Skeletal muscle cell (primary cell): ENCODE measurements at regions not wholly inside any gene's neighbourhood (a gene's known extent, or its start where the extent isn't known, plus 50 kb on each side); places are given as distances from the start of the nearest gene placed in this dataset.
"Not testable (repeated sequence)": the region's sequence is repeated elsewhere in the genome, so short reads cannot be mapped to it uniquely, and the experiment has no call there.

Experiments
- DNase-seq: peaks from one replicate; pipeline ENCODE4 v3.0.0-alpha.2; 2010; ENCODE audit warnings: low read depth
- H3K4me3 ChIP-seq: 2 replicates; pipeline ENCODE4 v1.5.1; 2011; ENCODE audit warnings: low read depth, mild to moderate bottlenecking, control low read depth, low read length, moderate library complexity

DNA sequence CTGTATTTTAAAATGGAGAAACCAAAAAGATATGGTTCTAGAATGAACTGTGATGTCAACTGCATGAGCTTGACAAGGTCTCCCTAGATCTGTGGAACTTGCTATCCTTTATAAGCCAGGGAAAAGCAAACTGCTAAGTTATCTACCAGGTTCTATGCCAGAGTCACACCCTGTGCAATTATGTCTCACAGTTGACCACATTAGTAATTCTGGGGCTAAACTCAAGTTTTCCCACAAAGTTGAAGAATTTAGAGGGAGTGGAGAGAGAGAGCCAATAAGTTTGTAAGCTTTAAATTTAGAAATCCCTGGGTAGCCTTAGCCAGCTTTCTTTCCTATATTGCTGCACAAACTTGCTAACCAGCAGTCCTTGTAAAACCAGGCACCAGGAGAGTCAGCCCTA is 407.0 kb upstream of the SASH1 start:
- no peak for DNase-seq
- H3K4me3 ChIP-seq, result no peak overlapping the region

- DNase-seq, result no peak
- no peak overlapping the region for H3K4me3 ChIP-seq
These were observed 405.8 kb upstream of the SASH1 start for GRCh38 chr6:147936703-147937470.

GRCh38 chr6:147941143-147941542 is 401.5 kb upstream of the SASH1 start:
- DNase-seq, result no peak
- no peak overlapping the region for H3K4me3 ChIP-seq

DNA sequence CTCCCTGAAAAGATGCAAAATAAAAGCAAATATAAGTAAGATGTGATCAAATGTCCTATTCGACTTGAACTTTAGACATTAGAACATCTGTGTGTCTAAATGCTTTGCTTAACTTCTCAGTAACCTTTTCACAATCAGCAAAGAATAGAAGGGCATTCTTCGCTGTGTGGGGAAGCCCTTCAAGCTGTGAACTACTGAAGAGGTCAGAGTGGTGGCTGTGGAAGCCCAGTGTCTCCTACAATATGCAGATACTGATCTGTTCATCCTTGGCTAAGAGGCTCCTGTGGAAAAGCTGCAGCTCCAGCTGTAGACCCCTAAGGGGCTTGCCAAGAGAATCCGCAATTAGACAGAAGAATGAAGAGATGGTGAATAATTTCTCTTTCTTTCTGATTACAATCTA is 400.3 kb upstream of the SASH1 start:
- no peak overlapping the region for H3K4me3 ChIP-seq
- DNase-seq, result no peak

GRCh38 chr6:147944122-147944521 is 398.5 kb upstream of the SASH1 start:
- DNase-seq, result no peak
- no peak overlapping the region for H3K4me3 ChIP-seq

DNA sequence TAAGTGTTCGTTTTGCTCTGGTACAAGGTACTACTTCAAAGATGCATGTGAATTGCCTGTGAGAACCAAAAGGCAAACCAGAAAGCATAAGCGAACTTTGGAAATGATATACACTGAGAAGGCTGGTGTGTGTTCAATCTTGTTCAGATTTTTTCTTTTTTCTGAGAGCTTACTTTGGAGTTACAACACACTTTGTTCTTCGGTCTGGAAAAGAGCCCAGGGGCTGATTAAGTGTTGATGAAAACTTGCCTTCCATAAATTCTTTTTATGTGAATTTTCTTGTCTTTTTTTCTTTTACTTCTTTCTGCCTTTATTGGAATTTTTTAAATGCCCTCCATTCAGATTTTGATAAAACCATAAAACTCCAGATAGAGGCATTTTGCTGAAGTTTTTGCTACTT is 395.1 kb upstream of the SASH1 start:
- no peak for DNase-seq
- no peak overlapping the region for H3K4me3 ChIP-seq

- no peak overlapping the region for H3K4me3 ChIP-seq
- DNase-seq, result no peak
These were observed 392.5 kb upstream of the SASH1 start for GRCh38 chr6:147949981-147950622.

DNA sequence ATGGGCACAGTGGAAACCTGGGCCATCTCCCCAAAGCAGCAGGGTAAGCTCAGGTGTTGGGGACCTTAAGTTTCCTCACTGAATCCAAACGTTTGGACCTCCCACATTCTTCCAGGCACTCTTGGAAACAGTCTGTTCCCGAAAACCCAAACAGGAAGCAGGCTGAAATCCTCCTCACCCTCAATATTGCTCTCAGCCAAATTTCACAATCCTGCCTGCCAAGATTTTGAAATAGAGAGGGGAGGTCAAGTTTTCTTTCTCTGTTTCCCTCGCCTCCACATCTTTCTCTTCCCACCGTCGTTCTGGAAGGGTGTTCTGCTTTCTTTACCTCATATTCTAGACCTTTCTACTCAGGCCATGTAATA is 392.0 kb upstream of the SASH1 start:
- no peak overlapping the region for H3K4me3 ChIP-seq
- DNase-seq, result peak; percentile 61

GRCh38 chr6:147951726-147952125 is 390.9 kb upstream of the SASH1 start:
- H3K4me3 ChIP-seq, result no peak overlapping the region

GRCh38 chr6:147954938-147955337 is 387.7 kb upstream of the SASH1 start:
- DNase-seq, result no peak
- no peak overlapping the region for H3K4me3 ChIP-seq

More at GRCh38 chr6:147951726-147952125, 390.9 kb upstream of the SASH1 start:
- no peak for DNase-seq

DNA sequence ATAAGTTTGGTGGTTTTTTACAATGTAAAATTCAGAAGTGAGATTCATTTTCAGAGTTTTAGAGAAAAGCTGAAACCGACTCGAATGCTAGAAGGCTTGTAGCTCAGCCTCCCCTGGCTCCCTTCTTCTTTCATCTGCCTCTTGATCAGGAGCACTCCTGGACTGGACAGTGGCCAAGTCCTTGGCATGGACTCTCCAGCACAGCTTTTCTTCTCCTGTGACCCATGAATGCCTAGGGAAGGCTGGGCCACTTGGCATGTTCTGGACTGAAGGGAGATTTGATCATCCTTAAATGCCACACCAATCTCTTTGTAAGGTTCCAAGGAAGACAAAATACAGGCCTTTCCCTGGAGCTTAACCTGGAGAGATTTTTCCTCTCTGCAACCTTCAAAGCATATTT is 384.0 kb upstream of the SASH1 start:
- DNase-seq, result no peak
- H3K4me3 ChIP-seq, result no peak overlapping the region

- H3K4me3 ChIP-seq, result no peak overlapping the region
These were observed 381.0 kb upstream of the SASH1 start for GRCh38 chr6:147961481-147962141.

GRCh38 chr6:147965448-147965847 is 377.2 kb upstream of the SASH1 start:
- H3K4me3 ChIP-seq, DNase-seq: not testable (repeated sequence)

More at GRCh38 chr6:147961481-147962141, 381.0 kb upstream of the SASH1 start:
- DNase-seq, result no peak

GRCh38 chr6:147970970-147971369 is 371.7 kb upstream of the SASH1 start:
- DNase-seq, result no peak
- no peak overlapping the region for H3K4me3 ChIP-seq

GRCh38 chr6:147972448-147972847 is 370.2 kb upstream of the SASH1 start:
- H3K4me3 ChIP-seq, result no peak overlapping the region
- DNase-seq, result peak; percentile 1

- DNase-seq, result no peak
- H3K4me3 ChIP-seq, result no peak overlapping the region
These were observed 368.8 kb upstream of the SASH1 start for GRCh38 chr6:147973806-147974205.

GRCh38 chr6:147974376-147974775 is 368.3 kb upstream of the SASH1 start:
- peak; percentile 18 for DNase-seq
- H3K4me3 ChIP-seq, result no peak overlapping the region

DNA sequence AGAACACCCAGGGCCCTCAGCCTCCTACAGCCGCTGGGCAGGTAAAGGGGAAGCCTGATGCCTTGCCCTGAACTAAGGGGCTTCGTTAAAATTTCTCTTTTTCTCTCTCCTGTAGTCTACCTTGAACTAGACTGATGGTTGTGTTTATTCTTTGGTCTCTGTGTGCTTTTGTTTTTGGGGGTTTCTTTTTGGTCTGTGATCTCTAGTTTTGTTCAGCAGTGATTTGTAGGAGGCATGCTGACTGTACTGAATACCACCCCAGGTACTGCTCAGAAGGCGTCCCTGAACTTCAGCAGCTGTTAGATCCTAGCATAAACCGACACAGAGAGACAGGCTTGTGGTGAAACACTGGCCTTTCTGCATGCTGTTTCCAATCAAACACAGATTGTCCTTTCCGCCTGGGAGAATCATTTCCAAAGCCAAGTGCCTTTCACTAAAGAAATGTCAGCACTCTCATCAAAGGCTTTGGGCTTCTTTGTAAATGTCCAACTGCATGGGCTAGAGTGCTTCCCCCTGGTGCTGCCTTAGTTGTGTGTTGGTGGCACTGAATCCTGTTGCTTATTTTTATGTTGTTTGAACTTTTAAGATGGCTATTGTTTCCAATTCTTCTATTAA is 364.7 kb upstream of the SASH1 start:
- DNase-seq, result no peak
- H3K4me3 ChIP-seq, result no peak overlapping the region

GRCh38 chr6:147979966-147980365 is 362.7 kb upstream of the SASH1 start:
- no peak overlapping the region for H3K4me3 ChIP-seq
- DNase-seq, result no peak
